ENCODE measurements at regions not wholly inside any gene's neighbourhood (a gene's known extent, or its start where the extent isn't known, plus 50 kb on each side); places are given as distances from the start of the nearest gene placed in this dataset.

DNA sequence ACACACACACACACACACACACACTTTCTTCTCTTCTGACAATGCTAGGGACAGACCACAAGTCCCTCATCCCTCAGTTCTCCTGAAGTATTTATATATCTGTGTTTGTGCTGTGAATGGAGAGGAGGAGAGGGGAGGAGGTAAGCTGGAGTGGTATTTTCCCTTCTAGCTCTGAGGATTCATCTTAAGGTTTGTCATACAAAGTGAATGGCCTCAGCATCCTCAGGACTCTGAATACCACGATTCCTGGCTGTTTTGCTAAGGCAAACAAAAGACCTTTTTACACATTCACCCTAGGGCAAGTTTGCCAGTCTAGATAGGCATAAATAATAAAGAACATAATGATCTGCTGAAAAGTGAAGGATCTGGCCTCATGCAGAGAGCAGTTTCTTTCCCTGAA lies 65.7 kb upstream of the CHMP2B start:
- no peak overlapping the region for H3K27ac ChIP-seq (ENCODE audit: low read depth)
- no peaks in the 10 kb centered on the region for H3K79me2 ChIP-seq (replicated peaks; ENCODE audit: insufficient read depth)
- TF ChIP-seq EZH2phosphoT487 (IDR thresholded peaks at IDR 0.05; ENCODE audit: unreplicated experiment) (no peak), ZNF331 (CRISPR knock-in tag; IDR thresholded peaks at IDR 0.05; ENCODE audit: low read depth) (no peak), NANOG (IDR thresholded peaks at IDR 0.05; ENCODE audit: borderline replicate concordance) (no peak), EZH2 (IDR thresholded peaks at IDR 0.05; ENCODE audit: low read depth, unreplicated experiment) (no peak), ZNF114 (CRISPR knock-in tag; IDR thresholded peaks at IDR 0.05) (no peak), REST (IDR thresholded peaks at IDR 0.05; ENCODE audit: unreplicated experiment) (no peak), JUNB (IDR thresholded peaks at IDR 0.05; ENCODE audit: unreplicated experiment) (no peak), CTCF (conservative IDR thresholded peaks at IDR 0.05; ENCODE audit: low read depth in 2 of 2) (no peak), STAT1 (IDR thresholded peaks at IDR 0.05; ENCODE audit: unreplicated experiment) (no peak), CREB1 (CRISPR knock-in tag; IDR thresholded peaks at IDR 0.05; ENCODE audit: low read depth) (no peak), POLR2AphosphoS5 (IDR thresholded peaks at IDR 0.05; ENCODE audit: low read depth) (no peak)
- TF ChIP-seq, protein P1, sequence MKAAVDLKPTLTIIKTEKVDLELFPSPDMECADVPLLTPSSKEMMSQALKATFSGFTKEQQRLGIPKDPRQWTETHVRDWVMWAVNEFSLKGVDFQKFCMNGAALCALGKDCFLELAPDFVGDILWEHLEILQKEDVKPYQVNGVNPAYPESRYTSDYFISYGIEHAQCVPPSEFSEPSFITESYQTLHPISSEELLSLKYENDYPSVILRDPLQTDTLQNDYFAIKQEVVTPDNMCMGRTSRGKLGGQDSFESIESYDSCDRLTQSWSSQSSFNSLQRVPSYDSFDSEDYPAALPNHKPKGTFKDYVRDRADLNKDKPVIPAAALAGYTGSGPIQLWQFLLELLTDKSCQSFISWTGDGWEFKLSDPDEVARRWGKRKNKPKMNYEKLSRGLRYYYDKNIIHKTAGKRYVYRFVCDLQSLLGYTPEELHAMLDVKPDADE (IDR thresholded peaks at IDR 0.05), result no peak
- no peaks in the 10 kb centered on the region for H4K20me1 ChIP-seq (replicated peaks; ENCODE audit: insufficient read depth)
- H3K4me3 Mint-ChIP-seq, result no peak overlapping the region
- H3F3A ChIP-seq (replicated peaks; ENCODE audit: low read depth), result no peaks in the 10 kb centered on the region
- ATAC-seq (no peak), DNase-seq (ENCODE audit: low spot score) (no peak)
- H3K36me3 ChIP-seq (ENCODE audit: insufficient read depth), result no peaks in the 10 kb centered on the region
- H3K27ac Mint-ChIP-seq, result peak overlapping the region; percentile 73; the same call in 1 of the 2 replicates
- no peak overlapping the region for H3K4me2 ChIP-seq
- H3K9me3 Mint-ChIP-seq, result no peaks in the 10 kb centered on the region
- no peak overlapping the region for H3K4me3 ChIP-seq
- no peaks in the 10 kb centered on the region for H3K36me3 Mint-ChIP-seq (ENCODE audit: low read depth)
- peaks cover 6% of the 10 kb centered on the region; the same call in 1 of the 2 replicates for H3K9me2 ChIP-seq (ENCODE audit: insufficient read depth)
- peaks cover 2% of the 10 kb centered on the region for H3K27me3 Mint-ChIP-seq (ENCODE audit: insufficient read depth, low read depth, poor library complexity)
- H2AFZ ChIP-seq, result no peak overlapping the region
- H3K4me1 Mint-ChIP-seq, result peaks cover 9% of the 10 kb centered on the region; the same call in 2 of the 3 replicates
- H3K4me1 ChIP-seq (ENCODE audit: insufficient read depth), result peaks cover 6% of the 10 kb centered on the region; the same call in 1 of the 2 replicates
- no peaks in the 10 kb centered on the region for H3K27me3 ChIP-seq (ENCODE audit: insufficient read depth)
